DMS114 treated with DMSO at 0.1 percent for 48 hours (cell line): ENCODE measurements at regions not wholly inside any gene's neighbourhood (a gene's known extent, or its start where the extent isn't known, plus 50 kb on each side); places are given as distances from the start of the nearest gene placed in this dataset.
"Not testable (repeated sequence)": the region's sequence is repeated elsewhere in the genome, so short reads cannot be mapped to it uniquely, and the experiment has no call there.

Source experiments
- DNase-seq: peaks from one replicate; lab custom pipeline; 2025; ENCODE audit not compliant: unreplicated experiment; lab: John Stamatoyannopoulos, UW

- DNase-seq: no peak
Observed at GRCh38 chr4:128536746-128537145, 249.1 kb upstream of the PGRMC2 start.

GRCh38 chr4:128535510-128535909, 247.9 kb upstream of the PGRMC2 start:
- not testable (repeated sequence) for DNase-seq

GRCh38 chr4:128528793-128529553, 241.4 kb upstream of the PGRMC2 start:
- DNase-seq: no peak

GRCh38 chr4:128527946-128528576, 240.4 kb upstream of the PGRMC2 start:
- no peak for DNase-seq

GRCh38 chr4:128527351-128527750, 239.7 kb upstream of the PGRMC2 start:
- DNase-seq: no peak

GRCh38 chr4:128525992-128526630, 238.5 kb upstream of the PGRMC2 start:
- no peak for DNase-seq

- DNase-seq: no peak
Observed at GRCh38 chr4:128525387-128525786, 237.8 kb upstream of the PGRMC2 start.

- no peak for DNase-seq
Observed at GRCh38 chr4:128524311-128524710, 236.7 kb upstream of the PGRMC2 start.

GRCh38 chr4:128521648-128522111, 234.1 kb upstream of the PGRMC2 start:
- DNase-seq: no peak

GRCh38 chr4:128521156-128521555, 233.5 kb upstream of the PGRMC2 start:
- DNase-seq: no peak

- DNase-seq: no peak
Observed at GRCh38 chr4:128519163-128519830, 231.7 kb upstream of the PGRMC2 start.

- no peak for DNase-seq
Observed at GRCh38 chr4:128517739-128518510, 230.3 kb upstream of the PGRMC2 start.

GRCh38 chr4:128517096-128517738, 229.6 kb upstream of the PGRMC2 start:
- no peak for DNase-seq

GRCh38 chr4:128516301-128516969, 228.8 kb upstream of the PGRMC2 start:
- no peak for DNase-seq

GRCh38 chr4:128513664-128514484, 226.3 kb upstream of the PGRMC2 start:
- DNase-seq: no peak

GRCh38 chr4:128512767-128513322, 225.2 kb upstream of the PGRMC2 start:
- no peak for DNase-seq

GRCh38 chr4:128512161-128512560, 224.5 kb upstream of the PGRMC2 start:
- no peak for DNase-seq

- no peak for DNase-seq
Observed at GRCh38 chr4:128510850-128511249, 223.2 kb upstream of the PGRMC2 start.
